Activated naive CD8-positive, alpha-beta T cell treated with anti-CD3 and anti-CD28 coated beads, Interleukin-2, amount 50 U/mL, for 24 hours (primary cell): ENCODE measurements at regions not wholly inside any gene's neighbourhood (a gene's known extent, or its start where the extent isn't known, plus 50 kb on each side); places are given as distances from the start of the nearest gene placed in this dataset.
"Not testable (repeated sequence)": the region's sequence is repeated elsewhere in the genome, so short reads cannot be mapped to it uniquely, and the experiment has no call there.

ENCODE experiments used
- ATAC-seq: fragments of 150-1000 bp; cut with Tn5 transposase; one replicate; pipeline ENCODE4 v1.10.0; 2021
- DNase-seq: peaks from one replicate; pipeline ENCODE4 v3.0.0; 2021
- H3K27ac Mint-ChIP-seq: one replicate; pipeline ENCODE4 v1.8.0; 2021; ENCODE audit warnings: mild to moderate bottlenecking, mixed read lengths
- H3K27me3 Mint-ChIP-seq: one replicate; pipeline ENCODE4 v1.8.0; 2021; ENCODE audit warnings: mixed read lengths
- H3K36me3 Mint-ChIP-seq: one replicate; pipeline ENCODE4 v1.8.0; 2021; ENCODE audit warnings: low read depth, mixed read lengths
- H3K4me1 Mint-ChIP-seq: one replicate; pipeline ENCODE4 v1.8.0; 2021; ENCODE audit warnings: mixed read lengths
- H3K4me3 Mint-ChIP-seq: one replicate; pipeline ENCODE4 v1.8.0; 2021; ENCODE audit warnings: mild to moderate bottlenecking, moderate library complexity, mixed read lengths
- H3K9me3 Mint-ChIP-seq: one replicate; pipeline ENCODE4 v1.8.0; 2021; ENCODE audit warnings: mixed read lengths

DNA sequence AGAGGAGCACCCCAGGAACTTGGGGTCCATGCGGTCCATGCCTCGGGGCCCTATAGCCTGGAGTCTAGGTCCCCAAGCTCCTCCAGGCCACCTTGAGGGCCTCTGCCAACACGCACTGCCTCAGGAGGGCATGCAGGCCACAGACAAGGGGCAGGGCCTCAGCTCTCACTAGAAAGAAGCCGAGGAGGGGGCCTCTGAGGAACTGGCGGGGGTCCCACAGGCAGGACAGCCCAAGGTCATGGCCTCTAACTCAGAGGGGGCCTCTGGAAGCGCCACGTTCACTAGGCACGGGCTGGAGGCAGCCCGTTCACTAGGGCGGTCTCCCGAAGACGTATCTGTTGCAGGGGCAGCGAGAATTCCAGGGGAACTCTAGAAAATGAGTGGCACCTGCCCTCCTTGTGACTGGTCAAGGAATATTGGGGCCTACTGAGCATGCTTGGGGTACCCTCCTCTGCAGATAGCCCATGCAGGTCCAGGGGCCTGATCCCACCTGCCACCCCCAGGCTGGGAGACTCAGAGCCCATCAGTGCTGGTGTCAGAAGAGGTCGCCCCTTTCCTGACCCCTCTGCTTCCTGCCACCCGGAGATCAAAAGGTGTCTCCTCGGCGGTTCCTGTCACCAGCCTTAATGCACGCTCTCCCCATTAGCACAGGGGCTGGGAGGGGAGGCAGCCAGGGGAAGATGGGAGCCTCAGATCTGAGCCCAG, 86.7 kb upstream of the RET start:
- DNase-seq (no peak), ATAC-seq (no peak)
- Mint-ChIP-seq H3K36me3 (no peaks in the 10 kb centered on the region), H3K9me3 (no peaks in the 10 kb centered on the region), H3K4me3 (no peak overlapping the region), H3K27ac (no peak overlapping the region), H3K4me1 (peaks cover 12% of the 10 kb centered on the region), H3K27me3 (no peaks in the 10 kb centered on the region)

DNA sequence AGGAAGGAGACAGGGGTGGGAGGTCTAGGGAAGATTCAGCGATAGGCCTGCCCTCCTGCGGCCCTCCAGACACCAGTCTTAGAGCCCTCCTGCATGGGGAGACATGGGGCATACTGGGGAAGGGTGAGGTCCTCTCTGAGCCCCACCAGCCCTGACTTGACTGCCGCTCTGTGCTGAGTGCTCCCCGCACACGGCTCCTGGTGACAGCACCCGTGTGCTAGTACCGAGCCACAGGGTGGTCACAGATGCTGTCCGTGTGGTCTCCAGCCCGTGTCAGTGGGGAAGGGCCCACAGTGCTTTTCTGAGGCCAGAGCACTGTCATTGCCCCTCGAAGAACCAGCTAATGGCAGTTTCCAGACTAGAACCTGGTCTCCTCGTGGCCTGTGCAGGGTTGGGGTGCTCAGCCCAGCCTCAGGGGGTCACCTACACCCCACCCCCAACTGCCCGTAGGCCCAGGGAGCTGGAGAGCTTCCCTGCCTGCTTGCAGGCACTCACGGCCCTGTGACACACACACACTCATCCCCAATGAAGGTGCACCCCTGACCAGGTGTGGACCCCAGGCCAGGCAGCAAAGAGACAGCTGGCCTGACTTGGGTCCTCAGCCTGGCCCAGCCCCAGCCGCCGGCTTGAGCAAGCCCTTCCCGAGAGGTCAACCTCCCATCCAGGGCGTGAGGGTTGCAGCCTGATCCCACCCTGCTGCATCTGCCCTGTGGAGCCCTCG, 86.0 kb upstream of the RET start:
- peaks cover 12% of the 10 kb centered on the region for H3K4me1 Mint-ChIP-seq
- no peak overlapping the region for H3K27ac Mint-ChIP-seq
- H3K9me3 Mint-ChIP-seq = no peaks in the 10 kb centered on the region
- ATAC-seq (no peak), DNase-seq (no peak)
- no peak overlapping the region for H3K4me3 Mint-ChIP-seq
- no peaks in the 10 kb centered on the region for H3K36me3 Mint-ChIP-seq
- H3K27me3 Mint-ChIP-seq = no peaks in the 10 kb centered on the region

DNA sequence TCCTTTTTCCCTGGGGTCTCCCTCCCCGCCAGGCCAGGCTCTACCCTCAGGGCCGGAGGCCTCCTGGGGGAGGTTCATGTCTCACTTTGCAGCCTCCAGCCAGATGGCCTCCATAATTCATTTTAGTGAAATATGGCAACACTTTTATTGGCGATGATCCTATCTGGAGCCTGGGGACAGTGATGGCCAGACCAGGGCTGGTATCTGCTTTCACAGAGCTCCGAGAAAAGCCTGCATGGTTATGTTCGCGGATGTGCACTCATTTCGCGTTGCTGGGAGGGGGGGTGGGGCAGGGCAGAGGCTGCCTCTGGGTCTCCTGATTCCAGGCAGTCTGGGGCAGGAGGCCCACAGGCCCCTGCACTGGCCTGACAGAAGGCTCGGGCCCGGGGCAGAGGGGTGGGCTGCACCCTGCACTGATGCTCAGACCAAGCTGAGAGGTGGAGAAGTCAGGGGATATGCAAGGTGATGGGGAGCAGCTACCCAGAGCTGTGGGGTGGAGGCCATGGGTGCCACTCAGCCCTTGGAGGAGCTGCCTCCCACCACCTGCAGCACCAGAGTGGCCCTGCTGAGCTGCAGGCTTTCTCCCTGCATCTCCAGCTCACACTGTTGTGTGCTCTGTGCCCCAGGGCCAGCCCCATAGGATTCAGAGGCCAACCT, 85.3 kb upstream of the RET start:
- no peak overlapping the region for H3K4me3 Mint-ChIP-seq
- peaks cover 12% of the 10 kb centered on the region for H3K4me1 Mint-ChIP-seq
- no peaks in the 10 kb centered on the region for H3K9me3 Mint-ChIP-seq
- DNase-seq = no peak
- no peaks in the 10 kb centered on the region for H3K27me3 Mint-ChIP-seq
- no peaks in the 10 kb centered on the region for H3K36me3 Mint-ChIP-seq
- ATAC-seq = peak; percentile 8
- H3K27ac Mint-ChIP-seq = no peak overlapping the region

DNA sequence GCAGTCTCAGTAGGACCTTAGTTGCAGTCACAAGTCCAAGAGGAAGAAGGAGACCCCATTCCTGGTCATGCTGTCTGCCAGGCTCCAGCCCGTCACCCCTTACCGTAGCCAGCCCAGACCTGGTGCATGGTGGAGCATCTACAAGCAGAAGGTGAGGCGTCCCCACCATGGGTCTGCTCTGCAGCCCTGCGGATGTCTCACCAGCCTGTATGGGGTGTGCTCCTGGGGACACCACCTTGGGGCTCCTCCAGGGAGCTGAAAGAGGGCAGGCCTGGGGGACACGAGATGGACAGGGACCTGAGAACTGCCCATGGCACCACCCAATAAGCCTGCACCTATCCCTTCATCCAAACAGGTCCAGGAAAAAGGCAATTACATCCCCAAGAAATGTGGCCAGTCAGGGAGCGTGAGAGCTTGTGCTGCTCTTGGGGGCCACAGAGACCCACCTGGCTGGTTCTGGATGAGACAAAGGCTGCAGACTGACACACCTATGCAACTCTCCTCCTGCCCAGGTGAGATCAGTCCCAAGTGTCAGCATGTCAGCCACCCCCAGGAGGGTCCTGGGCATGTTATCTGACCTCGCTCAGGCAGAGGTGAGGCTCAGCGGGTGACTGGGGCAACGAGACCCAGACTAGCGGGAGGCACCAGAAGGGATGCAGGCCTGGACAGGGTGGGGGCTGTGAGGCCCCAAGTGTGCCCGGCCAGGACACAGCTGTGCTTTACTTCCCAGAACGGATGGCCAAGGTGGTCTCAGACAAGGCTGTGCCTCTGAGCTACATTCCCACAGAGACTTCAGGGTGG, 84.5 kb upstream of the RET start:
- H3K4me1 Mint-ChIP-seq = peaks cover 10% of the 10 kb centered on the region
- H3K27ac Mint-ChIP-seq = no peak overlapping the region
- no peak for ATAC-seq
- H3K27me3 Mint-ChIP-seq = no peaks in the 10 kb centered on the region
- H3K9me3 Mint-ChIP-seq = no peaks in the 10 kb centered on the region
- no peak overlapping the region for H3K4me3 Mint-ChIP-seq
- no peaks in the 10 kb centered on the region for H3K36me3 Mint-ChIP-seq
- no peak for DNase-seq

DNA sequence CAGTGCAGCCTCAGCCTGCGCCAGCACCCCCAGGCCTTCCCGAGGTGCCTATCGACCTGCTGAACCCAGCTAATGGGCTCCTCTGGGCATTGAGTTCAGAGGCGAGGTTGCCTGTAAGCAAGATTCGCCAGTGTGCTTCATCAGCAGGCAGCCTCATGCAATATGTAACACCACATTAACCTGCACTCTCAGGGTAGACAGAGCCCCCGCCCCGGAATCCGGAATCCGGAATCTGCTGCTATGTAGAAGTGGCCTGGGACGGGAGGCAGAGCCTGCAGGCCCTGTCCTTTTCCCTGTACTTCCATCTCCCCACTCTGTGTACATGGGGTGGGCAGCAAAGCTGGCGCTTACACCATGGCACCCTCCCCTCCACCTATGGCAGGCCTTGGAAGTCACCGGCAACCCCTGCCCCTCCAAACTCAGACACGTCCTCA, 83.9 kb upstream of the RET start:
- H3K9me3 Mint-ChIP-seq = no peaks in the 10 kb centered on the region
- ATAC-seq (no peak), DNase-seq (no peak)
- H3K27ac Mint-ChIP-seq = no peak overlapping the region
- peaks cover 10% of the 10 kb centered on the region for H3K4me1 Mint-ChIP-seq
- no peak overlapping the region for H3K4me3 Mint-ChIP-seq
- no peaks in the 10 kb centered on the region for H3K27me3 Mint-ChIP-seq
- H3K36me3 Mint-ChIP-seq = no peaks in the 10 kb centered on the region

DNA sequence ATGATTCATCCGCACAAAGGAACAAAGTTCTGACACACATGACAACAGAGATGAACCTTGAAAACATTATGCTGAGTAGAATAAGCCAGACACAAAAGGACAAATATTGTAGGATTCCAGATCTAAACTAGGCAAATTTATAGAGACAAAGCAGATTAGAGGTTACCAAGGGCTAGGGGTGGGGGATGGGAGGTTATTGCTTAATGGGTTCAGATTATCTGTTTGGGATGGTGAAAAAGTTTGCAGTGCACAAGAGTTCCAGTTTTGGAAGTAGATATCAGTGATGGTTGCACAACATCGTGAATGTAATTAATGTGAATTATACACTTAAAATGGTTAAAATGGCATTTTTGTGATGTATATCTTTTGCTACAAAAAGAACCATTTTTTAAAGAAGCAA, 82.0 kb upstream of the RET start:
- not testable (repeated sequence) for DNase-seq, H3K4me1 Mint-ChIP-seq, H3K4me3 Mint-ChIP-seq, H3K9me3 Mint-ChIP-seq, H3K36me3 Mint-ChIP-seq, H3K27ac Mint-ChIP-seq, H3K27me3 Mint-ChIP-seq, ATAC-seq

DNA sequence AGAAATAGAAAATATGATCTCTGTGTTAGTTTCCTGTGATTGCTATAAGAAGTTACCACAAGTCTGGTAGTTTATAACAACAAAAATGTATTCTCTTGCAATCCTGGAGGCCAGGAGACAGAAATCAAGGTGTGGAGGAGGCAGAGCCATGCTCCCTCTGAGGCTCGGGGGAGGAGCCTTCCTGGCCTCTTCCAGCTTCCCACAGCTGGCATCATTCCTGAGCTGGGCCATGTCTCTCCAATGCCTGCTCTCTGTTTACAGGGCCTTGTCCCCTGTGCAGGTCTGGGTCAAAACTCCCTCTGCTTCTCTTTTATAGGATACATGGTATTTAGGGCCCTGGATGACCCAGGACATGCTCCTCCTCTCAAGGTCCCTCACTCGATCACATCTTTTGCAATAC, 81.3 kb upstream of the RET start:
- no peak overlapping the region for H3K27ac Mint-ChIP-seq
- DNase-seq (no peak), ATAC-seq (no peak)
- H3K4me3 Mint-ChIP-seq = no peak overlapping the region
- H3K36me3 Mint-ChIP-seq = no peaks in the 10 kb centered on the region
- H3K4me1 Mint-ChIP-seq = no peaks in the 10 kb centered on the region
- H3K27me3 Mint-ChIP-seq = no peaks in the 10 kb centered on the region
- H3K9me3 Mint-ChIP-seq = no peaks in the 10 kb centered on the region

DNA sequence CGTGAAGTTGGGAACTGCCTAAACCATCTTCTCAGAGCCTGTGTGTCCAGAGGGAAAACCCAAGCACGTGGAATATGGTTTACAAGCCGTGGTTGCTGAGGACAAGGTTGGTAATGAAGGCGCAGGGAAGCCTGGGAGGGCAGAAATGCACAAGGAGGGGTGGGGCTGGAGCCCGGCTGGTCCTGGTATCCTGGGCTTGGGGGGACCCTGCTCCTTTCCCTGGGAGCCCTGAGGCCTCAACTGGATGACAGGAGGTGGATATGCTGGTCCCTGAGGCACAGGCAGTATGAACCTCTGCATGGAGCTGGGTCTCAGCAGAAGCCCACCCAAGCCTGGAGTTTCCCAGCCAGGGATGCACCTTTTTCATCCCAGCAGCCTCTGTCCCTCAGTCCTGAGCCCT, 80.3 kb upstream of the RET start:
- H3K27me3 Mint-ChIP-seq = no peaks in the 10 kb centered on the region
- DNase-seq (no peak), ATAC-seq (no peak)
- H3K9me3 Mint-ChIP-seq = no peaks in the 10 kb centered on the region
- no peaks in the 10 kb centered on the region for H3K36me3 Mint-ChIP-seq
- no peaks in the 10 kb centered on the region for H3K4me1 Mint-ChIP-seq
- H3K27ac Mint-ChIP-seq = no peak overlapping the region
- no peak overlapping the region for H3K4me3 Mint-ChIP-seq

DNA sequence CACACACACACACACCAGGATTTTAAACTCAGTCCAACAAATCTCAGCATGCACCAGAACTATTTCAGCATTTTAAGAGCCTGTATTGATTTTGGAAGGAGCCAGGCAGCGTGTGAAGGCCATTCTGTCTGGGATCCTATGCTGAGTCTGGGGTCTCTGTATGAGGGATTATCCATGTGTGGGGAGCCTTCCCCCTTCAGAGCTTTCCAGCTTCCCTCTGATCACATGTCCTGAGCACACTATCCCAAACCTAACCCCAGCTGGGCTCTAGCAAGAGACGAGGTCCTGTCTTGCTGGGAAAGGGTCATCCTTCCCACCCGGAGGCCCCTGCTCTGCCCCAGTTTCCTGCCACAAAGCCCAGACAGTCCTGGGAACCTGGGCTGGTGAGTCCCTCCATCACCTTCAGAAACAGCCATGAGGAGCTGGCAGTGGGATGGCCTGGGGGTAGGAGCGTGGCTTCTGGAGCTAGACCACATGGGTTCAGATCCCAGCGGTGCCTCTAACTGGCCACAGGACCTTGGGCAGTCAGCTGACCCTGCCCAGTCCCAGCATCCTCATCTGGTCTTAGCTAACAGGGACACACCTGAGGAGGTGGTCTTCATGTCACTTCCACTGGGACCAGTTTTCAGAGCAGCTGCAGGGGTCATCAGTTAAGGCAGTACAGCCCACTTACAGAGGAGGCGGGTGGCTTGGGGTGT, 79.6 kb upstream of the RET start:
- Mint-ChIP-seq H3K4me3 (no peak overlapping the region), H3K27me3 (no peaks in the 10 kb centered on the region), H3K9me3 (no peaks in the 10 kb centered on the region), H3K27ac (no peak overlapping the region), H3K36me3 (no peaks in the 10 kb centered on the region), H3K4me1 (no peaks in the 10 kb centered on the region)
- ATAC-seq = no peak
- DNase-seq = no peak

DNA sequence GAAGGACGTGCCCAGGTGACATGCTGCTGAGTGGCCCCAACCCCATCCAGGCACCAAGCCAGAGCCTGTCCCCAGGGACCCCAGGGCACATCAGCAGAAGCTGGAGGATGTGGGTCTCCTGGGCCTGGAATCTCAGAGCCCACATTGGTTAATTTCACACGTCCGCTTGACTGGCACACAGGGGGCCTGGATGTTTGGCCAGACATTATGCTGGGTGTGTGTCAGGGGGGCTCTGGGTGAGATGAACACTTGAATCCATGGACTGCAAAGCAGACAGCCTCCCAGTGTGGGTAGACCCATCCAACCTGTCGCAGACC, 79.1 kb upstream of the RET start:
- Mint-ChIP-seq H3K27ac (no peak overlapping the region), H3K4me3 (no peak overlapping the region), H3K9me3 (no peaks in the 10 kb centered on the region), H3K4me1 (no peaks in the 10 kb centered on the region), H3K36me3 (no peaks in the 10 kb centered on the region), H3K27me3 (no peaks in the 10 kb centered on the region)
- DNase-seq = no peak
- no peak for ATAC-seq

DNA sequence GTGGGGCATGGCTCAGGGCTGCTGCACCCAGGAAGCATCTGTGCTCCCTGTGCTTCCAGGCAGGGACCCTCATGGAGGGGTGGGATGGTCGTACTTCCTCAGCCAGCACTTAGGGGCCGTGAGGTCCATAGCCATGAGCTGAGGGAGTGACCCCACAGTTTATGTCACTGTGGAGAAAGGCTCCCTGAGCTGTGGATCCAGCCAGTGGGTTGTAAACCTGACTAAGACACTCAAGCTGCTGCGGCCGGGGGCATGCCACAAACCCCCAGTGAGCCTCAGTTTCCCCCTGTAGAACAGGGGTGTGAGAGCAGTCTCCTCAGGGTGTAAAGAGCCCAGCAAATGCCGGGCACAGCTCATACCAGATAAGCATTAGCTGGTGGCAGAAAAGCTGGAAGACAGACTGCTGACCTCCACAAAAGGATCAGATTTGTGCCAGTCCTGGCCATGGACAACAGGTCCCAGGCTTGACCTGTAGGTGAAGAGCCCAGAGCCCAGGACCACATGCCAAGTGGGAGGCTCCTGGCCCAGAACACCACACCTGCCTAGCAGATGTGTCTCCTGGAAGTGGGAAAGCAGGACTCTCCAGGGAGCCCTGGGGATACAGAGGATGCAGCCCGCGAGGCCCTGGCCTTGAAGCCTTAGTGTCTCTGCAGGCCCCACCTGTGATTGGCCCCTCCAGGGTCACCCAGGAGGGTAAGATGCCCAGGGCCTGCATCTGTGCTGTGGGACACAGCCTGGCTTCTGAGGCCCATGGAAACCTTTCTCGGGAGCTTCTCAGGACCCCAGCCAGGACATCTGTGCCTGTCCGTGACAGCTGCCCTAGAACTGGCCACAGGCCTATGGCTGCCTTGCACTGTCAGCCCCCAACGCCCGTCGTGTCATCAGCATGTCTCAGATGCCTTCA, 78.1 kb upstream of the RET start:
- Mint-ChIP-seq H3K9me3 (no peaks in the 10 kb centered on the region), H3K4me1 (no peaks in the 10 kb centered on the region), H3K36me3 (no peaks in the 10 kb centered on the region), H3K4me3 (no peak overlapping the region), H3K27ac (no peak overlapping the region), H3K27me3 (no peaks in the 10 kb centered on the region)
- DNase-seq = no peak
- no peak for ATAC-seq

DNA sequence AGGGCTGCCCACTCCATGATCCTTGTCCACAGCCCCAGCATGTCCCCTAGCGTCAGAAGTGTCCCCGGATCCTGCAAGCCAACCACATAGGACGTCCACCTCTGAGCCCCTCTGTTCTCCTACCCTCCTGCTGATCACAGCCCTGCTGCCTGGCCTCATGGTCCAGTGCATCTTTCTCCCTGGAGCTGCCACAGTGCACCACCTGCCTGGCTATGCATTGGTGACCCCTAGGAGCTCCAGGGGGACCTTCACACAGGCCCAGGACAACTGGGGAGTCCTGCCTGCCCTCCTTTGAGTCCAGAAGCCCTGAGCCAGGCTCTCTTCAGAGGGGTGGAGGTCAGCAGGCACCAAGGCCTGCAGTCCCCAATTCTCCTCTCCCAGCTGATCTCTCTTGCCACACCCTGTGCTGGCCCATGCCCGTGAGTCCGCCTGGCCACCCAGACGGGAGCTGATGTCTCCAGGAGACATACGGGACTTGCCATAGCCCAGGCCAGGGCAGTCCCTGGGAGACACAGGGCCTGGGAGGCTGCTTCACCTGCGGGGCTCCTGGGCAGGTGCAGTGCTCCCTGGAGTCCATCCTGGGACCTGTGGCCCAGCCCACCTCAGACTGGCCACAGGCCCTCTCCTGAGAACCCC, 77.4 kb upstream of the RET start:
- Mint-ChIP-seq H3K27ac (no peak overlapping the region), H3K4me1 (no peaks in the 10 kb centered on the region), H3K27me3 (no peaks in the 10 kb centered on the region), H3K4me3 (no peak overlapping the region), H3K36me3 (no peaks in the 10 kb centered on the region), H3K9me3 (no peaks in the 10 kb centered on the region)
- ATAC-seq (no peak), DNase-seq (no peak)

DNA sequence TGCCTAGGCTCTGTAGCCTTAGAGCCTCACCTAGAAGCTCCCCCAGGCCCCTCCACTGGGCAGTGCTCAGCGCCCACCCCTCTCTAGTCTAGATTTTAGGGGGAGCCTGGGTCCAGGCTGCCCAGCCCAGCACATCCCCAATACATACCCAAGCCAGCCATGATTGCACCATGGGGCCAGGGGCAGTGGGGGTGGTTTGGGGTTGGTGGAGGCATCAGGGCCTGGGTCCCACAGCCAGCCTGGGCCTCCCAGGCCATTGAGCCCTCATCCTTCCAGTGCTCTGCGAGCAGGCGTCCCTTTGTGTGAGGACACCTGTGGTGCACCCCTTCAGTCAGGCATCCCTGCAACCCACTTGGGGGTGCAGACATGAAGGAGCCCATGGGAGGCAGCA, 76.9 kb upstream of the RET start:
- Mint-ChIP-seq H3K4me1 (no peaks in the 10 kb centered on the region), H3K9me3 (no peaks in the 10 kb centered on the region), H3K36me3 (no peaks in the 10 kb centered on the region), H3K4me3 (no peak overlapping the region), H3K27ac (no peak overlapping the region), H3K27me3 (no peaks in the 10 kb centered on the region)
- DNase-seq (no peak), ATAC-seq (peak; percentile 7)
